ENCODE measurements at regions not wholly inside any gene's neighbourhood (a gene's known extent, or its start where the extent isn't known, plus 50 kb on each side); places are given as distances from the start of the nearest gene placed in this dataset.
A peak's percentile ranks its signal among the peaks of the same experiment; 100 is the strongest.

- no peak for DNase-seq
These were observed 108.1 kb downstream of the GNAT3 start for GRCh38 chr7:80403686-80404241.

GRCh38 chr7:80401708-80402107, 110.2 kb downstream of the GNAT3 start:
- DNase-seq: no peak

GRCh38 chr7:80393786-80394185, 118.1 kb downstream of the GNAT3 start:
- DNase-seq: no peak

DNA sequence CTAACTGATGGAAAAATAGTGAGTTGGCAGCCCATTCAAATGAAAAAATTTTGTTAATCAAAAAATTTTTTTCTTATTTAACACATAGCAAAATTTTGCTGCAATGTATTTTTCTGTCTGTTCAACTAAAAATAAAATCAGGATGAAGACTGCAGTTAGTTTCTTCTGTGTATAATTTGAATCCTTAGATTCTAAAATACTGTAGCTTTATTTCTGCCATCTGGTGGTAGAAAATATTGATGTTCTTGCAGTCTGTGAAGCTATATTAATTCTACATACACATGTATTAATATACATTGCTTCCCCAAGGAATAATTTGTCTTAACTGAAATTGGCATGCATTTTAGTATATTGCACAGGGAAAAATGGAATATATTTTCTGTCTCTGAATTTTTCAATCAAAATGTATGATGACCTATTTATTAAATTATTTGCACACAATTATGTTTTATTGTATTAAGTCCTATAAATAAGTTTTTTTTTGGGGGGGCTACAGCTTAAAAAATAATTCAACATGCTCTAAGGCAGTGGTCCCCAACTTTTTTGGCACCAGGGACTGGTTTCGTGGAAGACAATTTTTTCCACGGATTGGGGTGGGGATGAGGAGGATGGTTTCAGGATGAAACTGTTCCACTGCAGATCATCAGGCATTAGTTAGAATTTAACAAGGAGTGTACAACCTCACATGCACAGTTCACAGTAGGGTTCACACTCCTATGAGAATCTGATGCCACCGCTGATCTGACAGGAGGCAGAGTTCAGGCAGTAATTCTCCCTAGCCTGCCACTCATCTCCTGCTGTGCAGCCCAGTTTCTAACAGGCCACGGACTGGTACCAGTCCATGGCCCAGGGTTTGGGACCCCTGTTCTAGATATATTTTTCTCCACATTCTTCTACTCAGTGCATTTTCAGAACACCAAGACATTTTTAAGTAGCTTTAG, 119.4 kb downstream of the GNAT3 start:
- peak in 1 of 2 experiments; percentile 37 for DNase-seq

DNA sequence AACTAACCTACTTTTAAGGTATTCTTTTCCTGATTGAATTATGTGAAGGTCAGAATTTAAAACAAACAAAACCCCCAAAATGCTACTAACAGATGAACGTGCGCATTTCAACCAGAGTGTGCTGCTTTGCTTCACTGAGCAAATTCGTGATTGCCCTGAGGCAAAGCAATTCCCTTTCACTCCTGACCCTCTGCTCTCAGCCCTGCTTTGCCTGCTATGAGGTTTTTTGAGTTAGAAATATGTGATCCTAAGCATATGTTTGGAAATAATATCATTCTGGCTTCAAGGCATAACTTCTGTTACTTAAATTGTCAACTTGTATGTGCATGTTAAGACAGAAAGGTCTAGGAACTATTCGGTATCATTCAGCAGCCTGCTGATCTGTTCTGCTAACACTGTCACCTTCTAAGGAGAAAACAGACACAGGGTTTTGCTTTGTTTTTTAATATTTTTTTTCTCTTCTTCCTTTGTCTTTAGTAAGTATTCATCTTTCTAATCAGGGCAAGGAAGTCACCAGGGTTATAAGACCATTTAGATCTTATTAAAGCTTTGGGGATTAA, 124.2 kb downstream of the GNAT3 start:
- DNase-seq: no peak

DNA sequence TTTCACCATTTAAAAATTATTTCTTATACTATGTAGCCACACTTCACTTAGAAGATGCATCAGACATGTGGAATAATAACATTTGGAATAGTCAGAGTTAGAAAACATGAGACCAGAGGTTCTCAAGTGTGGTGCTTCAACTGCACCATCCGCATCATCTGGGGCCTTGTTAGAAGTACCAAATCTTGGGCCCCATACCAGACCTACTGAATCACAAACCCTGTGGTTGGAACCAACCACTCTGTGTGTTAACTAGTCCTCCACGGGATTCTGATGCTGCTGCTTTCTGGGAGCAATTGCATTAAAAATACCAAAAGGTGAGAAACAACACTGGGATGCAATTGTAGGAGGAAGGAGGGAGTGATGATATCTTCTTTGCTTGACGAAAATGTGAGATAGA, 125.2 kb downstream of the GNAT3 start:
- DNase-seq: no peak

GRCh38 chr7:80385508-80385907, 126.4 kb downstream of the GNAT3 start:
- DNase-seq: no peak

DNA sequence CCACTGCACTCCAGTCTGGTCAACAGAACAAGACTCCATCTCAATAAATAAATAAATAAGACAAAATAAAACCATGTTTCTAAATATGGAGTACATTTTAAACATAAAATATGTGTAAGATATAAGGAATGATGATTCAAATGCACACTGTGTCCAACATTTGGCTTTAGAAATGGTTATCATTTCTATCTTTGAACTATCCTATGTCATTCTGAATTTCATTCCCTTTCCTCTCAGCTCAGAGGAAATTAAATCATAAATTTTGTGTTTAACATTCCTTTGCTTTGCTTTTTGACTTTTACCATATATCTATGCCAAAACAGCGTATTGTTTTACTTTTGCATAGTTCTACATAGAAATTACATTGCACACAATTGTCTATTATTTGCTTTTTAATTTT, 130.9 kb downstream of the GNAT3 start:
- no peak for DNase-seq

- DNase-seq: peak in 1 of 2 experiments; percentile 4
These were observed 132.6 kb downstream of the GNAT3 start for GRCh38 chr7:80379034-80379982.

DNA sequence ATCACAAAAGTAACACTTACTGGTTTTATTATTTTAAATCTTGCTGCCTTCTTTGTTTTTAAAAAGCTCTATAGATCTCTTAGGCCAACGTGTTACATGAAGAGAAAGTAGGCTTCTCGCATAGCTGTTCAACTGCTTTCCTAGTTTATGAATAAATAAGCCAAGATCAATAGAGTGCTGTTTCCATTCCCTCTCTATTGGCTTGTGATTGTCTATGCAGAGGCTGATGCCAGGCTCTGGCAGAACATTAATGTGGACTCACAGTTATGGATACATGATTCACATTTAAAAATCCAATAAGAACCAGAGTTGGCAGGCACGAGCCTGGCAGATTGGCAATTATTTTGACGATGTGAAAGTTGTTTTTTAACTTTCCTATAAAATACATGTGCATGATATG, 137.5 kb downstream of the GNAT3 start:
- DNase-seq: no peak

DNA sequence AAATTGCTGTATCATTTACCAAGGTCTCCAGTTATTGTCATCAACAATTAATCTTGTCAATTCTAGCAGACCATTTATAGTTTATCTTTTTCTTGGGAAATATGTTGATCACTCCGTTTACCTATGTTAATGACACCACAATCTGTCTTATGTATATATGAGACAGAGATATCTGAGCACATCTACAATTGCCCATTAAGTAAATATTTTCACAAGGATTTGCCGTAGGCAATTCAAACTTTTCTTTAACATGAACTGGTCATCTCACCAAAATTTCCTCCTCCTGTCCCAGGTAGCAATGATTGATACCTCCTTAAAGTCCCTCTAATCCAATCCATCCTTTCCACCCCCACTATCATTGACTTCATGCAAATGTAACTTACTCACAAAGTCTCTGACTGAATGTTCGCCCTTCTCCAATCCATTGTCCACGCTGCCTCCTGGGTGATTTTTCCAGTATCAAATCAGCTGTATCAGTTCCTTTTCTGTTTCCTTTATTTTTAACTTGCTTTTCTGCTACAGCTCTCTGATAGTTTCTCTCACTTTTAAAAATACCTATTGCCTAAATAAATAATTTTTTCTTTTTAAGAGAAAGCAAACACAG, 138.3 kb downstream of the GNAT3 start:
- no peak for DNase-seq

GRCh38 chr7:80372415-80372814, 139.4 kb downstream of the GNAT3 start:
- DNase-seq: no peak

- DNase-seq: no peak
These were observed 141.3 kb downstream of the GNAT3 start for GRCh38 chr7:80370587-80370986.

DNA sequence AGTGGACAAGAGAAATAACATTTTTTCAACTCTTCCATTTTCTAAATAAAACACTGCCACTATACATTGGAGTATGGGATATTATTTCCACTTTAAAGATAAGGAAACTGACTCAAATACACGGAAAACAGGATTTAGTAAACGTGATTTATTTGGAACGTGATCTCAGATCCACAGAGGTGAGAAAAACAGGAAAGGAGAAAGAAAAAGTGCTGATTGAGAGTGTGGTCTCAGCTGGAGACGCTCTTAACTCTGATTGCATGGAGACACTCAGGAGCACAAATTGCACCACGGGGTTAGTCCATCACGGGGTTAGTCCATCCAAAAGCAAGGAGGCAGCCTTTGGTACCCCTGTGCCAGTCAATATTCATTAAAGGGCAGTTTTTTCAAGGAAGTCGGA, 142.5 kb downstream of the GNAT3 start:
- DNase-seq: no peak

DNA sequence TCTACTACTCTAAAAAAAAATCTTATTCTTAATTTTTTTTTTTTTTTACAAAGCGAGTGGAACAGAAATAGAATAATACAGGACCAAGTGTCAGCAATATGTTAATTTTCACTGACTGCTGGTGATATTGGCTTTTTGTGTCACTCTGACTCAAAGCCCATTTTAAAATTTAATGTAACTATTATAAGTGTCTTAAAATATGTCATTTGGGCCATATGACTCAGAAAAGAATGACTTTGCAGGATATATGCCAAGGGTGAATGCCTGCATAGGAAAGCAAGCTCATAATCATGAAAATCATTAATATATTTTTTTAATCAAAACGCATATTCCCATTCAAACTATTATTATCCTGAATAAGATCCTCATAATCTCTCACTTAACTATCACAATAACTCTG, 149.2 kb downstream of the GNAT3 start:
- no peak for DNase-seq

GRCh38 chr7:80362010-80362618, 149.8 kb downstream of the GNAT3 start:
- DNase-seq: no peak

GRCh38 chr7:80359476-80359875, 152.4 kb downstream of the GNAT3 start:
- no peak for DNase-seq

DNA sequence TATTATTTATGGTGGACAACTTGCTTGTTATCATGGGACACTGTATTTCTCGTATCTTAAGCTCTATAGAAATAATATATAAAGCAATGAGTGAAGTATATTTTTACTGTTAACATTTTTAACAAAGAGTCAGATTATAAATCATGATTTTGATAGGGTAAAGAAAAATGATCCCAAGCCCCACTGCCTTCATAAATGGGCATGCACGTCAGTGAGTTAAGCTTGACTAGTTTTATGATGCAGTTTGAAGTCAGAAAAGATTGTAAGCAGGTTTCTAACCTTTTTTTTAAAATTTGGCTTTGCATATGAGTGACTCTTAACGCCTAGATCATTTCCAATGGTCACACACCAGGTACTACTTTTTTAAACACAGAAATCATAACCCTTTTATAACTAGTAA, 152.8 kb downstream of the GNAT3 start:
- DNase-seq: no peak

DNA sequence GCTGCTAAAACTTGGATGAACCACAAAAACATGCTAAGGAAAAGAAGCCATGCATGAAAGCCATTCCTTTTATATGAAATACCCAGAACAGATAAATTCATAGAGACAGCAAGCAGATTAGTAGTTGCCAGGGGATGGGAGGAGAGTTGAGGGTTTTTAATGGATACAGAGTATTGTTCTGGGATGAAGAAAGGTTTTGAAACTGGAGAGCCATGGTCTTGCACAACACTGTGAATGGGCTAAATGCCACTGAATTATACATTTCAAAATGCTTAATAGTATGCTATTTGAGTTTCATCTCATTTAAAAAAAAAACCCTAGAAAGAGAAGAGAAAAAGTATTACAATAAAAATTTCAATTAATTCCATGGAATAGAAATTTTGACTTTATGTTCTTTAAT, 154.3 kb downstream of the GNAT3 start:
- no peak for DNase-seq

GRCh38 chr7:80350430-80350829, 161.4 kb downstream of the GNAT3 start:
- no peak for DNase-seq

DNA sequence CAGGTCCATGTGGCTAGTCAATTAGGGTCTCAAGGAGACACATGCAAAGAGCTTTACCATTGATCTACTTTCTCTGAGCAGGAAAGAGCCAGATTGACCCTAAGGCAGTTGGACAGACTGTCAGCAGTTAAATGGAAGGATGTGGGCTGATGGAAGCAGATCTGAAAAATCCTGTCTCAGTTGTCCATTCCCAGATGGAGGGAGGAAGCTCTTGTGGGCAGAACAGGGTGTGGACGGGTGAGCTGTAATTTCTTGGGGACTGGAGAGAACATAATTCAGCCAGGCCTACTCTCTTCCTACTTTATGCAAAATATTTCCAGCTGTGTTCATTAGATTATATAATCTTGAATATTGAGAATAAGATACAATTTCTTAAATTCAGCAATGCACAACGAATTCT, 163.6 kb downstream of the GNAT3 start:
- DNase-seq: no peak

DNA sequence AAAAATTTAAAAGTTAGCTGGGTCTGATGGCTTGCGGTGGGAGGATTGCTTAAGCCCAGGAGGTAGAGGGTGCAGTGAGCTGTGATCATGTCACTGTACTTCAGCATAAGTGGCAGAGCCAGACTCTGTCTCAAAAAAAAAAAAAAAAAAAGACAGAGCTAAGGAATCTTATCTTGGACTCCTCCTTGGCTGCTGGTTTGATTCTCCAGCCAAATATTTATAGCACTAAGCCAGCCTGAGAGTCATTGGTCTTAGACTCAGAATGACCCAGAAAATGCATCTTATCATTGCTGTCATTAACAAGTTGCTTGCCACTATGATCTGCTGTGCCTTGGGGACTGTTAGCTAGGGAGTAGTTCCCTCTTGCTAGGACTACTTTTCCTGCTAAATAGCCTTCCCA, 164.7 kb downstream of the GNAT3 start:
- no peak for DNase-seq

All from SW 1271 (cell line).